Lung (tissue), 11 donors: ENCODE measurements at regions not wholly inside any gene's neighbourhood (a gene's known extent, or its start where the extent isn't known, plus 50 kb on each side); places are given as distances from the start of the nearest gene placed in this dataset.

Experiments used
- ATAC-seq: fragments of 200-7000 bp; cut with Tn5 transposase; one replicate; pipeline ENCODE4 v1.9.1; 2020; ENCODE audit warnings: moderate number of reproducible peaks; ENCODE audit not compliant: insufficient read depth, low FRiP score
- DNase-seq, 3 donors: peaks; one replicate each; pipeline ENCODE4 v3.0.0-alpha.2; 2013 to 2017
- H3K27ac ChIP-seq, 2 donors: one replicate each; pipeline ENCODE4 v1.5.1; 2013; ENCODE audit warnings: mild to moderate bottlenecking in 2 of 2, moderate library complexity in 2 of 2, control low read depth in 1 of 2, inconsistent platforms in 1 of 2, low read depth in 1 of 2, low read length in 1 of 2
- H3K27me3 ChIP-seq, 3 donors: one replicate each; pipeline ENCODE4 v1.5.1; 2013; ENCODE audit warnings: low read length in 2 of 3; ENCODE audit not compliant: control insufficient read depth in 3 of 3, insufficient read depth in 3 of 3
- H3K36me3 ChIP-seq, 4 donors: one replicate each; pipeline ENCODE4 v1.5.1; 2013; ENCODE audit warnings: low read length in 4 of 4, mild to moderate bottlenecking in 1 of 4, moderate library complexity in 1 of 4; ENCODE audit not compliant: control insufficient read depth in 4 of 4, insufficient read depth in 4 of 4
- H3K4me1 ChIP-seq, 5 donors: one replicate each; pipeline ENCODE4 v1.5.1; 2013; ENCODE audit warnings: low read length in 5 of 5, mild to moderate bottlenecking in 2 of 5, moderate library complexity in 1 of 5; ENCODE audit not compliant: control insufficient read depth in 5 of 5, insufficient read depth in 5 of 5
- H3K4me3 ChIP-seq: one replicate; pipeline ENCODE4 v1.5.1; 2013; ENCODE audit warnings: mild to moderate bottlenecking, control low read depth, moderate library complexity
- H3K9ac ChIP-seq, 2 donors: one replicate each; pipeline ENCODE4 v1.5.1; 2013; ENCODE audit warnings: low read length in 2 of 2, control low read depth in 1 of 2; ENCODE audit not compliant: insufficient read depth in 1 of 2
- H3K9me3 ChIP-seq, 4 donors: one replicate each; pipeline ENCODE4 v1.5.1; 2013; ENCODE audit warnings: low read length in 3 of 4, mild to moderate bottlenecking in 1 of 4, moderate library complexity in 1 of 4; ENCODE audit not compliant: control insufficient read depth in 4 of 4, insufficient read depth in 3 of 4
- WGBS, 2 donors: extraction: QIAGEN DNeasy Blood & Tissue Kit; methylation state at CpG; one replicate each; pipeline ENCODE4 v1.1.7; 2013; 5-methylcytosine and 5-hydroxymethylcytosine counted together
- TF ChIP-seq, protein P1 (sequence below): IDR thresholded peaks from 2 replicates; pipeline ENCODE4 v1.5.1; 2012; ENCODE audit warnings: mild to moderate bottlenecking; ENCODE audit errors: control extremely low read depth, extremely low read depth
- donor health status: control.
- donor health status: control.
- donor health status: Bipolar disorder and iron deficiency.
- donor health status: healthy.
- donor health status: DM: yes; HTN: yes; CAD: no.

DNA sequence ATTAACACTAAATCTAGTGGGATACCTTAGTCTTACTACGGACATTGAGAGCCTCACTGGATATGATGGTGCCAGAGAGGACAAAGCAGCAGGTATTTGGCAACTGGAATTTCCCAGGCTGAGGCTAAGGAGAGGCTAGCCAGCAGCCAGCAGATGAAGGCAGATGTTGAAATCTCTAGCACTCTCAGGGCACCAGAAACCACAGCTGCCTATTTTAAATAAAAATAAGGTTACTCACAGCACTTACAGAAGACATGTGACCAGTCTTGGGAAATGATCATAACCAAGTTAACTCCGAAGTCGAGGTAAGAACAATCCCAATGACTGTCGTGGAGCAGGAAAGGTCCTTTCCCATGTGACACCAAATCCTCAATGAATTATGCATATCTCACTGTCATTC, 1726.0 kb downstream of the EFNB2 start:
- WGBS, 2 donors = 38 to 68% methylated on average over 4 of the region's 4 CpGs
- H3K4me3 ChIP-seq = no peak overlapping the region
- no peak overlapping the region for H3K9ac ChIP-seq
- H3K9me3 ChIP-seq = no peaks in the 10 kb centered on the region
- H3K36me3 ChIP-seq = no peaks in the 10 kb centered on the region
- no peaks in the 10 kb centered on the region for H3K27me3 ChIP-seq
- H3K4me1 ChIP-seq = no peaks in the 10 kb centered on the region
- no peak overlapping the region for H3K27ac ChIP-seq
- TF ChIP-seq, protein P1, sequence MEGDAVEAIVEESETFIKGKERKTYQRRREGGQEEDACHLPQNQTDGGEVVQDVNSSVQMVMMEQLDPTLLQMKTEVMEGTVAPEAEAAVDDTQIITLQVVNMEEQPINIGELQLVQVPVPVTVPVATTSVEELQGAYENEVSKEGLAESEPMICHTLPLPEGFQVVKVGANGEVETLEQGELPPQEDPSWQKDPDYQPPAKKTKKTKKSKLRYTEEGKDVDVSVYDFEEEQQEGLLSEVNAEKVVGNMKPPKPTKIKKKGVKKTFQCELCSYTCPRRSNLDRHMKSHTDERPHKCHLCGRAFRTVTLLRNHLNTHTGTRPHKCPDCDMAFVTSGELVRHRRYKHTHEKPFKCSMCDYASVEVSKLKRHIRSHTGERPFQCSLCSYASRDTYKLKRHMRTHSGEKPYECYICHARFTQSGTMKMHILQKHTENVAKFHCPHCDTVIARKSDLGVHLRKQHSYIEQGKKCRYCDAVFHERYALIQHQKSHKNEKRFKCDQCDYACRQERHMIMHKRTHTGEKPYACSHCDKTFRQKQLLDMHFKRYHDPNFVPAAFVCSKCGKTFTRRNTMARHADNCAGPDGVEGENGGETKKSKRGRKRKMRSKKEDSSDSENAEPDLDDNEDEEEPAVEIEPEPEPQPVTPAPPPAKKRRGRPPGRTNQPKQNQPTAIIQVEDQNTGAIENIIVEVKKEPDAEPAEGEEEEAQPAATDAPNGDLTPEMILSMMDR = no peak
- ATAC-seq (no peak), DNase-seq (no peak)

DNA sequence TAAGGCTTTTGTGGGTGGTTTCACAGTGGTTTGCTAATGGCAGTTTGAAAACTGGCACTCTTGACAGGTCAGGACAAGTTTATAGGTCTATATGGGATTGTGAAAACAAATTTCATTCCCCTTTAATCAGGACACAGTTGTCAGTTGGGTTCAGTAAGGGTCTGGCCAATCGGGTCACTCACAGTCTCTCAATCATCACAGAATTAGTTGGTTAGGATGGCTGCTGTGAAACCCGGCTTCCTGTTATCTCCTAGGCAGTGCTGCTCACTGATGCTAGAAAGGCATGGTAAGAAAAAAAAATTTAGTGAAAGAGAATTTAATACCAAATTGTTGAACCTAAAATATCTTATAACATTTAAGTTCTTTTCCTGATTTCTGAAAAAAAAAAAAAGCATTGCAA, 1730.1 kb downstream of the EFNB2 start:
- H3K27me3 ChIP-seq = no peaks in the 10 kb centered on the region
- H3K9ac ChIP-seq = no peak overlapping the region
- 67 to 75% methylated on average over 2 of the region's 2 CpGs for WGBS, 2 donors
- ATAC-seq (no peak), DNase-seq (no peak)
- H3K4me3 ChIP-seq = no peak overlapping the region
- H3K4me1 ChIP-seq = peaks cover 0 to 6% (median 0%) of the 10 kb centered on the region in 5 donors
- TF ChIP-seq, protein P1 = no peak
- no peaks in the 10 kb centered on the region for H3K9me3 ChIP-seq
- no peaks in the 10 kb centered on the region for H3K36me3 ChIP-seq
- no peak overlapping the region for H3K27ac ChIP-seq

DNA sequence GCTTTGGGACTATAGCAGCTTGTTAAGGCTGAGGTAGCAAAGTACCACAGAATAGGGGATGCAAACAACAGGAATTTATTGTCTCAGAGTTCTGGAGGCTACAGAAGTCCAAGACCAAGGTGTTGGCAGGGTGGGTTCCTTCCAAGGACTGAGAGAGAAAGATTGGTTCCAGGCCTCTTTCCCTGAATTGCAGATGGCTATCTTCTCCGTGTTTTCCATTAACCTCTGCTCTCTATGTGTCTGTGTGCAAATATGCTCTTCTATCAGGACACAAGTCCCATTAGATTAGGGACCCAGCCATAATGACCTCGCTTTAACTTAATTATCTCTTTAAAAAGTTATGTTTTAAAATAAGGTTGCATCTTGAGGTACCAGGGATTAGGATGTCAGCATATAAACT, 1732.9 kb upstream of the SLC10A2 start:
- TF ChIP-seq, protein P1 = no peak

DNA sequence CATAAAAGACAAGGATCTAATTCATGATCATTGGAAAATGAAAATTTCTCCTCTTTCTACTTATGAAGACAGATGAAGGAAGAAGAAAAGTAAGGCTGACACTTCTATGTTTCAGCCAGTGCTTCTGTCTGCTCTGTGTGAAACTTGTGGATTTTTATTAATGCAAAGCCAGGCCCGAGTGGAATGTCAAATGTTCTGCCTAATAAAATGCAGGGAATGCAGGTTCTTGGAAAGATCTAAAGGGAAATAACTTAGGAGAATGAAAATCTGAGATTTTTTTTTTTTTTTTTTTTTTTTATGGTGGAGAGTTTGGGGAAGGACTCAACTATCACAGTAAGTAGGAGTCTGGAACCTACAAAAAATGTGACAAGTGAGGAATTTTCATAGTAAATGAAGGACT, 1732.3 kb upstream of the SLC10A2 start:
- H3K27ac ChIP-seq = no peak overlapping the region
- TF ChIP-seq, protein P1 = no peak
- no peaks in the 10 kb centered on the region for H3K36me3 ChIP-seq
- peaks cover 0 to 6% (median 0%) of the 10 kb centered on the region in 5 donors for H3K4me1 ChIP-seq
- DNase-seq (no peak), ATAC-seq (no peak)
- WGBS, 2 donors = 51 to 80% methylated on average over 1 of the region's 1 CpG
- no peak overlapping the region for H3K9ac ChIP-seq
- H3K4me3 ChIP-seq = no peak overlapping the region
- no peaks in the 10 kb centered on the region for H3K9me3 ChIP-seq
- H3K27me3 ChIP-seq = no peaks in the 10 kb centered on the region

More for the DNA sequence above, 1732.9 kb upstream of the SLC10A2 start:
- ATAC-seq (no peak), DNase-seq (no peak)
- Histone ChIP-seq H3K4me1 (peaks cover 0 to 6% (median 0%) of the 10 kb centered on the region in 5 donors), H3K27me3 (no peaks in the 10 kb centered on the region), H3K27ac (no peak overlapping the region), H3K4me3 (no peak overlapping the region), H3K9ac (no peak overlapping the region), H3K9me3 (no peaks in the 10 kb centered on the region), H3K36me3 (no peaks in the 10 kb centered on the region)
- WGBS, 2 donors = 88 to 94% methylated on average over 2 of the region's 2 CpGs
